Neural progenitor cell (in vitro differentiated cells): ENCODE measurements at regions not wholly inside any gene's neighbourhood (a gene's known extent, or its start where the extent isn't known, plus 50 kb on each side); places are given as distances from the start of the nearest gene placed in this dataset.

Source experiments
- DNase-seq: peaks from one replicate; pipeline ENCODE4 v3.0.0-alpha.2; 2016; ENCODE audit warnings: low spot score
- H2AFZ ChIP-seq: fragments of 200-600 bp; sonication (generic); replicated peaks from 2 replicates; pipeline ENCODE4 v1.6.1; 2016; ENCODE audit warnings: antibody characterized with exemption
- H3F3A ChIP-seq: fragments of 200-600 bp; sonication (generic); 2 replicates; pipeline ENCODE4 v1.6.1; 2016; ENCODE audit warnings: antibody characterized with exemption, low read depth
- H3K27ac ChIP-seq: fragments of 200-600 bp; sonication (generic); 2 replicates; pipeline ENCODE4 v1.5.1; 2016; ENCODE audit warnings: mild to moderate bottlenecking
- H3K27me3 ChIP-seq: fragments of 200-600 bp; sonication (generic); 2 replicates; pipeline ENCODE4 v1.6.1; 2016; ENCODE audit warnings: mild to moderate bottlenecking, moderate library complexity
- H3K36me3 ChIP-seq: fragments of 200-600 bp; sonication (generic); 2 replicates; pipeline ENCODE4 v1.5.1; 2016
- H3K4me1 ChIP-seq: fragments of 200-600 bp; sonication (generic); 2 replicates; pipeline ENCODE4 v1.6.1; 2016; ENCODE audit warnings: mixed run types
- H3K4me2 ChIP-seq: fragments of 200-600 bp; sonication (generic); 2 replicates; pipeline ENCODE4 v1.6.1; 2016
- H3K4me3 ChIP-seq: fragments of 200-600 bp; sonication (generic); 2 replicates; pipeline ENCODE4 v1.5.1; 2016
- H3K79me2 ChIP-seq: fragments of 200-600 bp; sonication (generic); 2 replicates; pipeline ENCODE4 v1.6.1; 2016; ENCODE audit warnings: low read depth
- H3K9ac ChIP-seq: fragments of 200-600 bp; sonication (generic); 2 replicates; pipeline ENCODE4 v1.6.1; 2016
- H3K9me3 ChIP-seq: fragments of 200-600 bp; sonication (generic); 2 replicates; pipeline ENCODE4 v1.5.1; 2016; ENCODE audit warnings: low read depth
- H4K20me1 ChIP-seq: fragments of 200-600 bp; sonication (generic); 2 replicates; pipeline ENCODE4 v1.6.1; 2016; ENCODE audit warnings: low read depth
- H3K27ac Mint-ChIP-seq: 3 replicates; pipeline ENCODE4 v1.8.0; 2021; ENCODE audit warnings: mixed read lengths
- H3K27me3 Mint-ChIP-seq: 2 replicates; pipeline ENCODE4 v1.8.0; 2022; ENCODE audit warnings: low read depth, mild to moderate bottlenecking, inconsistent platforms, moderate library complexity, mixed read lengths; ENCODE audit not compliant: insufficient read depth
- H3K36me3 Mint-ChIP-seq: 3 replicates; pipeline ENCODE4 v1.8.0; 2021; ENCODE audit warnings: mixed read lengths
- H3K4me1 Mint-ChIP-seq: 3 replicates; pipeline ENCODE4 v1.8.0; 2021; ENCODE audit warnings: mixed read lengths
- H3K4me3 Mint-ChIP-seq: 3 replicates; pipeline ENCODE4 v1.8.0; 2021; ENCODE audit warnings: mild to moderate bottlenecking, moderate library complexity, mixed read lengths
- H3K9me3 Mint-ChIP-seq: 3 replicates; pipeline ENCODE4 v1.8.0; 2020; ENCODE audit warnings: mixed read lengths
- EZH2 ChIP-seq: fragments of 200-600 bp; sonication (generic); IDR thresholded peaks from 2 replicates; pipeline ENCODE4 v1.6.1; 2017; ENCODE audit warnings: antibody characterized with exemption, mild to moderate bottlenecking, moderate library complexity
- EZH2phosphoT487 ChIP-seq: fragments of 200-600 bp; sonication (generic); IDR thresholded peaks from 2 replicates; pipeline ENCODE4 v1.6.1; 2017; ENCODE audit warnings: antibody characterized with exemption
- TF ChIP-seq, protein P1 (sequence below): fragments of 200-600 bp; sonication (generic); IDR thresholded peaks from 2 replicates; pipeline ENCODE4 v1.5.1; 2017; ENCODE audit warnings: antibody characterized with exemption, mild to moderate bottlenecking

DNA sequence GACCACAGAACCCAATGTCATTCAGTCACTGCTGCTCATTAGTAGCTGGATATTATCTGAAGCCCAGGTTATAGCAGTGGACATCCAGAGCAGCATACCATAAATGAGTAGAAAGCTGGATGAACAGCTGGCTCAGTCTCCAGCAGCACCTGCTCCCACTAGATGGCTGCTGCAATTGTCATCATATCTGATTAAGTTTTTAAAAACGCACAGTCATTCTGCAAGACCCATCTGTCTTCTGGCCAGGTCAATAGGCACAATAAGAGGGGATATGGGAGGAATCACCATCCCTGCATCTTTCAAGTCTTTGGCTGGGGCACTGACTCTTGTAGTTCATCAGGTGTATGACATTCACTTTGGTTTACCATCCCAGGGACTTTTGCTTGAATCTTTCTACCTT is 55.1 kb upstream of the XDH start:
- H3K9ac ChIP-seq = no peak overlapping the region
- no peaks in the 10 kb centered on the region for H3K27me3 ChIP-seq
- H3K27ac ChIP-seq = no peak overlapping the region
- Mint-ChIP-seq H3K27ac (no peak overlapping the region), H3K27me3 (peaks cover 3% of the 10 kb centered on the region), H3K4me3 (no peak overlapping the region), H3K36me3 (no peaks in the 10 kb centered on the region), H3K4me1 (peaks cover 8% of the 10 kb centered on the region), H3K9me3 (peaks cover 5% of the 10 kb centered on the region)
- H4K20me1 ChIP-seq = no peaks in the 10 kb centered on the region
- H2AFZ ChIP-seq = no peak overlapping the region
- no peaks in the 10 kb centered on the region for H3K79me2 ChIP-seq
- H3K4me3 ChIP-seq = no peak overlapping the region
- H3K4me1 ChIP-seq = peaks cover 6% of the 10 kb centered on the region
- H3K36me3 ChIP-seq = no peaks in the 10 kb centered on the region
- no peaks in the 10 kb centered on the region for H3K9me3 ChIP-seq
- no peak for DNase-seq
- H3K4me2 ChIP-seq = peak overlapping the region; percentile 25
- no peaks in the 10 kb centered on the region for H3F3A ChIP-seq
- TF ChIP-seq EZH2phosphoT487 (no peak), EZH2 (no peak)
- TF ChIP-seq, protein P1, sequence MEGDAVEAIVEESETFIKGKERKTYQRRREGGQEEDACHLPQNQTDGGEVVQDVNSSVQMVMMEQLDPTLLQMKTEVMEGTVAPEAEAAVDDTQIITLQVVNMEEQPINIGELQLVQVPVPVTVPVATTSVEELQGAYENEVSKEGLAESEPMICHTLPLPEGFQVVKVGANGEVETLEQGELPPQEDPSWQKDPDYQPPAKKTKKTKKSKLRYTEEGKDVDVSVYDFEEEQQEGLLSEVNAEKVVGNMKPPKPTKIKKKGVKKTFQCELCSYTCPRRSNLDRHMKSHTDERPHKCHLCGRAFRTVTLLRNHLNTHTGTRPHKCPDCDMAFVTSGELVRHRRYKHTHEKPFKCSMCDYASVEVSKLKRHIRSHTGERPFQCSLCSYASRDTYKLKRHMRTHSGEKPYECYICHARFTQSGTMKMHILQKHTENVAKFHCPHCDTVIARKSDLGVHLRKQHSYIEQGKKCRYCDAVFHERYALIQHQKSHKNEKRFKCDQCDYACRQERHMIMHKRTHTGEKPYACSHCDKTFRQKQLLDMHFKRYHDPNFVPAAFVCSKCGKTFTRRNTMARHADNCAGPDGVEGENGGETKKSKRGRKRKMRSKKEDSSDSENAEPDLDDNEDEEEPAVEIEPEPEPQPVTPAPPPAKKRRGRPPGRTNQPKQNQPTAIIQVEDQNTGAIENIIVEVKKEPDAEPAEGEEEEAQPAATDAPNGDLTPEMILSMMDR = no peak

DNA sequence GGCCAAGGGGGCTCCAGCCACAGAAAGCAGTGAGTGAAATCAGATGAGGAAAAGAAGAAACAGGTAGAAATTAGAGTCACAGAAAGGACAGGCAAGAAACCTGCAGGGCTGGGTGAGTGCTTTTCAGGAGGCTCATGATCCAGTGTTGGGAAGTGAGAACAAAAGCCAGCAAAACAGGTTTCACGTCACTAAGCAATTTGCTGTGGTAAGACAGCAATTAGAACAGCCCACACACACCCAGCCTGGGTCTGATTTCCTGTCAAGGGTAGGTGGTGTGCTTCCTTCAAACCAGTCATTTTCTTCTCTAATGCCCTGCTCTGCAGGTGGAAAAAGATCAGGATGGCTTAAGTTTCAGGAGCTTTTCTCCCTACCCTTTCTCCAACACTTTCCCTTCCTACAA is 52.9 kb upstream of the XDH start:
- no peaks in the 10 kb centered on the region for H3K36me3 Mint-ChIP-seq
- Histone ChIP-seq H3K36me3 (no peaks in the 10 kb centered on the region), H3F3A (no peaks in the 10 kb centered on the region), H4K20me1 (no peaks in the 10 kb centered on the region), H3K9ac (no peak overlapping the region), H3K4me2 (no peak overlapping the region), H3K79me2 (no peaks in the 10 kb centered on the region), H3K4me1 (peaks cover 6% of the 10 kb centered on the region), H3K4me3 (no peak overlapping the region), H2AFZ (no peak overlapping the region), H3K27ac (no peak overlapping the region), H3K27me3 (no peaks in the 10 kb centered on the region), H3K9me3 (no peaks in the 10 kb centered on the region)
- TF ChIP-seq, protein P1 = no peak
- TF ChIP-seq EZH2phosphoT487 (no peak), EZH2 (no peak)
- no peak overlapping the region for H3K27ac Mint-ChIP-seq
- H3K4me1 Mint-ChIP-seq = peaks cover 8% of the 10 kb centered on the region
- peak; percentile 5 for DNase-seq
- H3K9me3 Mint-ChIP-seq = peaks cover 5% of the 10 kb centered on the region
- no peaks in the 10 kb centered on the region for H3K27me3 Mint-ChIP-seq
- H3K4me3 Mint-ChIP-seq = no peak overlapping the region
